GM19438 (cell line): ENCODE measurements at regions not wholly inside any gene's neighbourhood (a gene's known extent, or its start where the extent isn't known, plus 50 kb on each side); places are given as distances from the start of the nearest gene placed in this dataset.
"Not testable (repeated sequence)": the region's sequence is repeated elsewhere in the genome, so short reads cannot be mapped to it uniquely, and the experiment has no call there.

Experiments
- ATAC-seq: cut with Tn5 transposase; IDR thresholded peaks from one replicate; pipeline ENCODE4 v1.9.1; 2021; ENCODE audit warnings: low read depth; ENCODE audit not compliant: unreplicated experiment

DNA sequence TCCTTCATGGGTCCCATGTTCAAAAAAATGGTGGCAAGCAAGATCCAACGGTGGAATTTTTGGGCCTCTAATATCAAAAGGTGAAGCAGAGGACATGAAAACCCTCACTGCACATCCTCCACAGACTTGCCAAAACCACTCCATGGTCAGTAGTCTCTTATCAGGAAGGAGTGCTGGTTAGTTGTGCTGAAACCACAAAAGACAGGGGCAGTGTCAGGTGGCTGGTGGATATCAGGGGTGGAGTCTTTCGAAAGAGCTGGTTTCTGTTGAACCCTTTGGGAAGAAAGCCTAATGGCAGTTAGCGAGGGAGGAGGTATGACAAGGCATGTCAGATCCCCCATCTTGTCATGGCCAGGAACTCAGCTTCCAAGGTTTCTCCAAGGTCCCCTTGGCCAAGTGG lies 395.9 kb upstream of the CAMK1G start:
- no peak for ATAC-seq

GRCh38 chr1:209190591-209191261 lies 392.8 kb upstream of the CAMK1G start:
- ATAC-seq: peak; percentile 92

- ATAC-seq: no peak
Observed at GRCh38 chr1:209191262-209191634, 392.3 kb upstream of the CAMK1G start.

- ATAC-seq: no peak
Observed at GRCh38 chr1:209196140-209196539, 387.4 kb upstream of the CAMK1G start.

GRCh38 chr1:209198961-209199750 lies 384.4 kb upstream of the CAMK1G start:
- no peak for ATAC-seq

- no peak for ATAC-seq
Observed at GRCh38 chr1:209199822-209200221, 383.7 kb upstream of the CAMK1G start.

- ATAC-seq: not testable (repeated sequence)
Observed at GRCh38 chr1:209202321-209202720, 381.2 kb upstream of the CAMK1G start.

GRCh38 chr1:209202830-209203532 lies 380.5 kb upstream of the CAMK1G start:
- ATAC-seq: no peak

GRCh38 chr1:209203533-209203895 lies 380.0 kb upstream of the CAMK1G start:
- no peak for ATAC-seq

DNA sequence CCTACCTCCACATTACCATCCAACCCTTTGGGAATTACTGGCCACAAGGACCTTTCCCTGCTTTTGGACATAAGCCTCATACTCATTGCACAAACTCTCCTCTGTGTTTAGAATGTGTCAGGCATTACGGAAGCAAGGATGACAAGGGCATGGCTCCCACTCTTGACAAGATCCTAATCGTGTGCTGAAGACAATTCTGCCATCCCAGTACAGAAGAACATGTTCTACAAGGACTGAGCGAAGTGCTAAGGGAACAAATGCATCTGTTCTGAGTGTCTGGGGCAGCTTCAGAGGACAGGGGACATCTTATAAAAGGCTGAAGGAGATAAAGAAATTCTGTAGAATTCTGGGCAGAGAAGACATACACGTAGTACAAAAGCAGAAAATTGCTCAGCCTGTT lies 378.5 kb upstream of the CAMK1G start:
- ATAC-seq: no peak

- no peak for ATAC-seq
Observed at GRCh38 chr1:209207126-209207700, 376.3 kb upstream of the CAMK1G start.

- peak; percentile 85 for ATAC-seq
Observed at GRCh38 chr1:209207701-209208286, 375.7 kb upstream of the CAMK1G start.

- no peak for ATAC-seq
Observed at GRCh38 chr1:209208648-209209047, 374.9 kb upstream of the CAMK1G start.

DNA sequence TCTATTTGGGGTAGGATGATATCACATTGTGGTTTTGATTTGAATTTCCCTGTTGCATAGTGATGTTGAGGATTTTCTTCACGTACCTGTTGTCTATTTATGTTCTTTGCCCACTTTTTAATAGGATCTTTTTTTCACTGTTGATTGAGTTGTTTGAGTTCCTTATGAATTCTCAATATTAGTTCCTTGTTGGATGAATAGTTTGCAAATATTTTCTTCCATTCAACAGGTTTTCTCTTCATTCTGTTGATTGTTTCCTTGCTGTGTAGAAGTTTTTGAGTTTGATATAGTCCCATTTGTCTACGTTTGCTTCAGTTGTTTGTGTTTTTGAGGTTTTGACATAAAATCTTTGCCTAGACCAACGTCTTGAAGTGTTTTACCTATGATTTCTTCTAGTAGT lies 369.5 kb upstream of the CAMK1G start:
- no peak for ATAC-seq

DNA sequence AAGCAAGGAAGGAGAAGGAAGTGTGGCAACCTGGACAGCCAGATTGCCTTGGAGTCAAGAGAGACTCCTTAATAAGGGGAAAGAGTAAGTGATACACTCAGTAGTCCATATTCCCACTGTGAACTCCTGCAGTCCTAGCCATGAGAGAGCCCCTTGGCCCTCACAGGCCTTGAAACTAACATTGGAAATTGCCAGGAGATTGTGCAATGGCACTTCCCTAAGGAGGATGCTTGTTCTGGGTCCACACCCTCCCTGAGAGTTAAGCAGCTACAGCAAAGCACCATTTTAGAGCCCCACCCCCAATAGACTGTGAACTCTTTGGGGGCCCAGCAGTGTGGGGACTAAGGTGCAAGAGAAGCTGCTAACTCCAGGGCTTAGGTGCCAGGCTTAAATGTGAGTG lies 367.7 kb upstream of the CAMK1G start:
- no peak for ATAC-seq

- no peak for ATAC-seq
Observed at GRCh38 chr1:209218113-209218512, 365.4 kb upstream of the CAMK1G start.

- ATAC-seq: no peak
Observed at GRCh38 chr1:209218981-209219380, 364.5 kb upstream of the CAMK1G start.

DNA sequence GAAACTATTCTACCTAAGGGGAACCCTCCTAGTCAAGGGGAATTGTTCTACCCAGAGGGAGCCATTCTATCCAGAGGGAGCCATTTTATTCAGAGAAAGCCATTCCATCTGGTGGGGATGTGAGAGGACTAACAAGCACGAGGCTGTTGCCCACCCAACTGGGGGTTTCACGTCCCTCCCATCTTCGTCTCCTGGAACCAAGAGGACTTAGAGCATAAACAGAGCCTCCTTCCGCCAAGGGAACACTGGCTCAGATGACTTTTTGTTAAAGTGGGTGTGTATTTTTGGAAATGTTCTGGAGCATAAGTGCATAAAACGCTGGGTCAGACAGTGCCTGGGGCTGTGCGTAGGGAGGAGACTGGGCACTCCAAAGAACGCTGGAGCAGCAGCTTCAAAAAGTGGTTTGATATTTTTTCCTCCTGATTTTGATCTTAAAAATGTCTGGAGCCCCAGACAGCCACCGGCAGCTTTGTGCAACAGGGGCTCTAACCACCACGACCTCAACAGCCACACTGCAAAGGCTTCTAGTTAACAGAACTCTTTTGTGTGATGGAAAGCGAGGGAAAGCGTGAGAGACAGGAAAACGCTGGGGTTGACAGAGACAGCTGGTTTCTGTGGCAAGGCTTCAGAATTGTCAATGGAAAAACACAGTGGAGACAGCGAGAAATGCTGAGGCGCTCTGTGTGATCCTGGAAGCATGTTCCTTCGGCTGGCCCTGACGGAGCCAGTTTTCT lies 363.6 kb upstream of the CAMK1G start:
- no peak for ATAC-seq

GRCh38 chr1:209222826-209223225 lies 360.7 kb upstream of the CAMK1G start:
- ATAC-seq: no peak

DNA sequence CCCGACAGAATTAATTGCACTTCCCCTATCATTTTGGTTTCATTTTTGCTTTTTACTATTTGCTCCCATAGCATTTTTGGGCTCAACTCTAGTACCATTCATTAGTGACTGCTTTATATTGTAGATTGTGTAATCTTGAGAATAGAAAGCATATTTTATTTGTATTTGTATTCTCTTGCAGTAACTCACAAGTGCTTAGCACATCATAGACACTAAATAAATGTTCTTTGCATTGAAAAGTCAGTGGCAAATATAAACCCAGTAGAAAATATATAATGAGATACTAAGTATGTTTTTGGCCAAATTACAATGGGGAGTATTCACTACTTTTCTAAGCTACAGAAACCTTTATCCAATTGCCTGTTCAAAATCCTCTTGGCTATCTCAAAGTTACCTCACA lies 359.7 kb upstream of the CAMK1G start:
- no peak for ATAC-seq
